K562 (cell line): ENCODE measurements at regions not wholly inside any gene's neighbourhood (a gene's known extent, or its start where the extent isn't known, plus 50 kb on each side); places are given as distances from the start of the nearest gene placed in this dataset.

Source experiments
- ATAC-seq: fragments of 200-7000 bp; cut with Tn5 transposase; 3 replicates; pipeline ENCODE4 v1.9.1; 2020; ENCODE audit warnings: moderate library complexity
- BruUV-seq: library from RNA; stranded (reverse); fragments of 400-500 nt; replicated peaks from 2 replicates; lab custom pipeline; 2021; lab: Mats Ljungman, UMichigan
- CTCF ChIA-PET: fragments of 300-600 bp; formaldehyde crosslinking; extraction: SDS; loops from one replicate; lab custom pipeline; 2021; ENCODE audit warnings: low intra/inter-chr PET ratio; lab: Yijun Ruan, JAX
- POLR2A ChIA-PET: fragments of 300-600, 350-650 bp; sonication (Branson Sonifier 250); formaldehyde crosslinking; extraction: SDS; loops from one replicate; lab custom pipeline; 2021; ENCODE audit warnings: antibody characterized with exemption, inconsistent platforms; lab: Yijun Ruan, JAX
- DNase-seq, 4 experiments: peaks; one replicate each; pipeline versions ENCODE4 v3.0.0 to v3.0.0-alpha.2; 2011 to 2018; ENCODE audit warnings: low spot score in 3 of 4, mixed read lengths in 3 of 4; ENCODE audit errors: extremely low read depth in 1 of 4
- FAIRE-seq: peaks from 2 replicates; lab custom pipeline; 2011; peaks lifted over from hg19 to GRCh38; lab: Jason Lieb, UNC
- H2AFZ ChIP-seq: 2 replicates; pipeline ENCODE4 v1.6.0; 2011; ENCODE audit warnings: low read depth, low read length, control low read depth, inconsistent platforms
- H3K27ac ChIP-seq: fragments of 200-600 bp; 3 replicates; pipeline ENCODE4 v1.8.0; 2011; ENCODE audit warnings: low read depth, mild to moderate bottlenecking, control low read depth, inconsistent platforms, low read length, moderate library complexity, mixed read lengths; ENCODE audit errors: extremely low read depth
- H3K27me3 ChIP-seq, 2 experiments: fragments of 300-600 bp in 1 of 2; 2 replicates in 1 of 2; 3 replicates in 1 of 2; pipeline versions ENCODE4 v1.6.0 to v1.8.0; 2011; ENCODE audit warnings: inconsistent platforms in 2 of 2, low read length in 2 of 2, mild to moderate bottlenecking in 1 of 2, mixed read lengths in 1 of 2, moderate library complexity in 1 of 2; ENCODE audit not compliant: control insufficient read depth in 2 of 2, insufficient read depth in 2 of 2
- H3K36me3 ChIP-seq: fragments of 300-600 bp; 3 replicates; pipeline ENCODE4 v1.8.0; 2011; ENCODE audit warnings: mild to moderate bottlenecking, low read length, inconsistent platforms; ENCODE audit not compliant: control insufficient read depth, insufficient read depth
- H3K4me1 ChIP-seq, 2 experiments: fragments of 200-600 bp in 1 of 2; replicated peaks in 1 of 2; 2 replicates in 1 of 2; 3 replicates in 1 of 2; pipeline versions ENCODE4 v1.5.1 to v1.8.0; 2011; ENCODE audit warnings: inconsistent platforms in 2 of 2, low read length in 2 of 2, mild to moderate bottlenecking in 1 of 2, mixed read lengths in 1 of 2, moderate library complexity in 1 of 2; ENCODE audit not compliant: control insufficient read depth in 2 of 2, insufficient read depth in 2 of 2
- H3K4me2 ChIP-seq: 2 replicates; pipeline ENCODE4 v1.6.1; 2011; ENCODE audit warnings: low read length, control low read depth, inconsistent platforms, mixed read lengths; ENCODE audit not compliant: insufficient read depth
- H3K4me3 ChIP-seq: fragments of 200-600 bp; sonication (generic), shearing (Covaris generic); 2 replicates; pipeline ENCODE4 v1.5.1; 2016; ENCODE audit warnings: control low read depth, inconsistent platforms
- H3K79me2 ChIP-seq: fragments of 200-600 bp; 3 replicates; pipeline ENCODE4 v1.8.0; 2011; ENCODE audit warnings: low read length, inconsistent platforms; ENCODE audit not compliant: control insufficient read depth, insufficient read depth
- H3K9ac ChIP-seq, 2 experiments: 2 replicates each; pipeline versions ENCODE4 v1.6.0 to v1.6.1; 2011; ENCODE audit warnings: low read depth in 2 of 2, low read length in 2 of 2, control low read depth in 1 of 2, inconsistent platforms in 1 of 2, mild to moderate bottlenecking in 1 of 2, mixed read lengths in 1 of 2; ENCODE audit not compliant: insufficient read depth in 1 of 2
- H3K9me1 ChIP-seq: one replicate; pipeline ENCODE4 v1.6.0; 2011; ENCODE audit warnings: inconsistent platforms, mild to moderate bottlenecking, low read length, moderate library complexity; ENCODE audit not compliant: control insufficient read depth, insufficient read depth
- H3K9me3 ChIP-seq: replicated peaks from 2 replicates; pipeline ENCODE4 v1.5.1; 2011; ENCODE audit warnings: low read depth, low read length, inconsistent platforms; ENCODE audit not compliant: control insufficient read depth, insufficient read depth
- H4K20me1 ChIP-seq: replicated peaks from 2 replicates; pipeline ENCODE4 v1.6.1; 2011; ENCODE audit warnings: low read length, inconsistent platforms, mixed read lengths; ENCODE audit not compliant: control insufficient read depth, insufficient read depth
- CBX1 ChIP-seq: sonication (generic); IDR thresholded peaks from 2 replicates; pipeline ENCODE4 v1.6.1; 2016; ENCODE audit warnings: antibody characterized with exemption, low read depth, mild to moderate bottlenecking
- CHD1 ChIP-seq: fragments of 200-600 bp; sonication (generic); IDR thresholded peaks from one replicate; pipeline ENCODE4 v1.6.1; 2012; ENCODE audit warnings: mild to moderate bottlenecking, moderate library complexity, low read length, inconsistent platforms
- DACH1 ChIP-seq: fragments of 450-650 bp; IDR thresholded peaks from 2 replicates; pipeline ENCODE4 v1.6.1; 2018; ENCODE audit not compliant: partially characterized antibody
- FOS ChIP-seq: IDR thresholded peaks from 3 replicates; pipeline ENCODE4 v1.6.1; 2011; ENCODE audit not compliant: insufficient read length; ENCODE audit errors: extremely low read depth
- PML ChIP-seq: IDR thresholded peaks from 2 replicates; pipeline ENCODE4 v1.6.1; 2012; ENCODE audit warnings: low read length, inconsistent platforms
- SAFB2 ChIP-seq: fragments of 200-400 bp; formaldehyde crosslinking; IDR thresholded peaks from 2 replicates; pipeline ENCODE4 v1.6.1; 2018; ENCODE audit warnings: borderline replicate concordance, low read length, low read depth, moderate library complexity; ENCODE audit not compliant: severe bottlenecking
- ZNF121 ChIP-seq: sonication (generic); formaldehyde crosslinking; conservative IDR thresholded peaks from 2 replicates; pipeline ENCODE4 v1.8.0; 2022; ENCODE audit warnings: missing genetic modification reagents
- ZNF24 ChIP-seq: fragments of 450-650 bp; IDR thresholded peaks from 2 replicates; pipeline ENCODE4 v1.6.1; 2016
- ZNF57 ChIP-seq: fragments of 450-650 bp; formaldehyde crosslinking; IDR thresholded peaks from 2 replicates; pipeline ENCODE4 v1.4.0; 2020; ENCODE audit warnings: mild to moderate bottlenecking, moderate library complexity
- ZNF584 ChIP-seq: fragments of 200-800 bp; sonication (Bioruptor generic); IDR thresholded peaks from 2 replicates; pipeline ENCODE4 v1.6.1; 2016; ENCODE audit warnings: low read depth, mild to moderate bottlenecking, missing genetic modification characterization, missing compliant biosample characterization
- ZNF695 ChIP-seq: fragments of 450-650 bp; formaldehyde crosslinking; IDR thresholded peaks from 2 replicates; pipeline ENCODE4 v1.4.0; 2020; ENCODE audit warnings: mild to moderate bottlenecking, moderate library complexity
- WGBS: fragments of 100-300 bp; shearing (Covaris generic); methylation state at CpG from one replicate; pipeline ENCODE4 v1.1.6; 2016; ENCODE audit warnings: low coverage, mixed read lengths; ENCODE audit not compliant: insufficient coverage; ENCODE audit errors: missing lambda C conversion rate; 5-methylcytosine and 5-hydroxymethylcytosine counted together
- in situ Hi-C: fragments of 300-500 bp; cut with MboI; formaldehyde crosslinking; loops from 4 replicates; pipeline ENCODE4 v1.15.0; 2018; ENCODE audit warnings: inconsistent platforms, mixed read lengths
- intact Hi-C: fragments of 100-400 bp; cut with micrococcal nuclease; formaldehyde crosslinking; loops from 2 replicates; pipeline ENCODE4 v1.14.2; 2022

GRCh38 chr21:16872616-16873015 lies 640.2 kb upstream of the CXADR start (continued):
- TF ChIP-seq ZNF584 (CRISPR knock-in tag) (no peak), PML (no peak)

- no peaks in the 10 kb centered on the region for H3K27me3 ChIP-seq
- BruUV-seq: no TSS peak
- ATAC-seq: no peak
- H3K4me3 ChIP-seq: no peak overlapping the region
- CTCF ChIA-PET: no interaction called here
- no peaks in the 10 kb centered on the region; the same call in 1 of the 2 replicates for H3K9me3 ChIP-seq
- no peaks in the 10 kb centered on the region for H3K9me1 ChIP-seq
- H4K20me1 ChIP-seq: no peaks in the 10 kb centered on the region
- H3K27ac ChIP-seq: no peak overlapping the region
- H2AFZ ChIP-seq: no peak overlapping the region
- no peak overlapping the region for H3K4me2 ChIP-seq
- no peak for FAIRE-seq
- intact Hi-C loops (no loop called here), in situ Hi-C loops (no loop called here)
- no peaks in the 10 kb centered on the region for H3K4me1 ChIP-seq
- POLR2A ChIA-PET: no interaction called here
- H3K9ac ChIP-seq: no peak overlapping the region
- H3K79me2 ChIP-seq: no peaks in the 10 kb centered on the region
- no peaks in the 10 kb centered on the region for H3K36me3 ChIP-seq
- WGBS: 10% methylated on average over 2 of the region's 2 CpGs
- TF ChIP-seq FOS (no peak), CHD1 (no peak), CBX1 (no peak), ZNF121 (no peak), ZNF695 (CRISPR knock-in tag) (no peak), DACH1 (no peak), ZNF584 (CRISPR knock-in tag) (no peak), SAFB2 (no peak), ZNF57 (no peak), ZNF24 (no peak)
- no peak for DNase-seq
Measured at GRCh38 chr21:16873176-16873575, 639.7 kb upstream of the CXADR start.
